ENCODE measurements at regions not wholly inside any gene's neighbourhood (a gene's known extent, or its start where the extent isn't known, plus 50 kb on each side); places are given as distances from the start of the nearest gene placed in this dataset.
A peak's percentile ranks its signal among the peaks of the same experiment; 100 is the strongest.

- DNase-seq (ENCODE audit: low spot score): no peak
Measured at GRCh38 chr9:106529616-106530015, 333.4 kb upstream of the ZNF462 start.

- no peak for DNase-seq (ENCODE audit: low spot score)
Measured at GRCh38 chr9:106531491-106531890, 331.5 kb upstream of the ZNF462 start.

- DNase-seq (ENCODE audit: low spot score): no peak
Measured at GRCh38 chr9:106532306-106533015, 330.5 kb upstream of the ZNF462 start.

DNA sequence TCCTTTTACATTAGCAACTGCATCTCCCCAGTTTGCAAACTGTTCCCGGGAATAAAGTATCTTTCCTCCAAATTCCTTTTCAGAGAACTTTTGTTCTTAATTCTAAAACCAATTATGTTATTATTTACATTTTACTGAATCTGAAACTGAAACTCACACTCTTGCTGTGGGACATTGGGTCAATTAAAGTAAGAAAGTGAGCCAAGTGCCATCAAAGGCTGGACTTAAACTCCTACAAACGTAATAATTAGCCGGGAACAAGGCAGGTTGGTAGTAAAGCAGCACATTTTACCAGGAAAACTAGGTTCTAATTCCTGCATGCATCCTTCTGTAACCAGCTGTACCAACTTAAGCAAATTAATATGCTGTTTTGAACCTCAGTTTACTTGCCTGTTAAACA is 328.2 kb upstream of the ZNF462 start:
- no peak for DNase-seq (ENCODE audit: low spot score)

- no peak for DNase-seq (ENCODE audit: low spot score)
Measured at GRCh38 chr9:106535439-106535838, 327.5 kb upstream of the ZNF462 start.

- DNase-seq (ENCODE audit: low spot score): no peak
Measured at GRCh38 chr9:106557996-106558667, 304.8 kb upstream of the ZNF462 start.

DNA sequence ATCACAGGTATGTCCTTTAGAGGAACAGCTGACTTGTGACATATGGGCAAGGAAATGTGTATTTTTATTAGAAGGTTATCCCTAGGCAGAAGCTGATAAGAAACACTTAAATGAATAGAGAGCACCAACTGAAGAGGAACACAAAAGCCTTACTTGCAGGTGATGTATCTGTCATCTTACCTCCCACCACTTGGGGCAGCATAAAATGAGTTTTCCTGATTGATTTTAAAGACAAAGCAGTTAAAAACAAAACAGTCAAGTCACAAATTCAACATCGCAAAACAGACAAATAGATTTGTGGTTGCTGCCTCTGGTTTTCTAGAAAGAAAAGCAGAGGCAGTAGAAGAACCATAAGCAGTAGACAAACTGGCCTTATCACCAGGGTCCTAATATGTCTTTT is 302.4 kb upstream of the ZNF462 start:
- DNase-seq (ENCODE audit: low spot score): no peak

- DNase-seq (ENCODE audit: low spot score): peak; percentile 67
Measured at GRCh38 chr9:106575823-106576222, 287.1 kb upstream of the ZNF462 start.

- no peak for DNase-seq (ENCODE audit: low spot score)
Measured at GRCh38 chr9:106576232-106576760, 286.7 kb upstream of the ZNF462 start.

GRCh38 chr9:106577121-106577520 is 285.8 kb upstream of the ZNF462 start:
- no peak for DNase-seq (ENCODE audit: low spot score)

- DNase-seq (ENCODE audit: low spot score): no peak
Measured at GRCh38 chr9:106580546-106580945, 282.4 kb upstream of the ZNF462 start.

GRCh38 chr9:106581973-106582372 is 281.0 kb upstream of the ZNF462 start:
- DNase-seq (ENCODE audit: low spot score): no peak

- no peak for DNase-seq (ENCODE audit: low spot score)
Measured at GRCh38 chr9:106583751-106584150, 279.2 kb upstream of the ZNF462 start.

GRCh38 chr9:106587042-106587441 is 275.9 kb upstream of the ZNF462 start:
- no peak for DNase-seq (ENCODE audit: low spot score)

GRCh38 chr9:106588626-106589025 is 274.3 kb upstream of the ZNF462 start:
- no peak for DNase-seq (ENCODE audit: low spot score)

DNA sequence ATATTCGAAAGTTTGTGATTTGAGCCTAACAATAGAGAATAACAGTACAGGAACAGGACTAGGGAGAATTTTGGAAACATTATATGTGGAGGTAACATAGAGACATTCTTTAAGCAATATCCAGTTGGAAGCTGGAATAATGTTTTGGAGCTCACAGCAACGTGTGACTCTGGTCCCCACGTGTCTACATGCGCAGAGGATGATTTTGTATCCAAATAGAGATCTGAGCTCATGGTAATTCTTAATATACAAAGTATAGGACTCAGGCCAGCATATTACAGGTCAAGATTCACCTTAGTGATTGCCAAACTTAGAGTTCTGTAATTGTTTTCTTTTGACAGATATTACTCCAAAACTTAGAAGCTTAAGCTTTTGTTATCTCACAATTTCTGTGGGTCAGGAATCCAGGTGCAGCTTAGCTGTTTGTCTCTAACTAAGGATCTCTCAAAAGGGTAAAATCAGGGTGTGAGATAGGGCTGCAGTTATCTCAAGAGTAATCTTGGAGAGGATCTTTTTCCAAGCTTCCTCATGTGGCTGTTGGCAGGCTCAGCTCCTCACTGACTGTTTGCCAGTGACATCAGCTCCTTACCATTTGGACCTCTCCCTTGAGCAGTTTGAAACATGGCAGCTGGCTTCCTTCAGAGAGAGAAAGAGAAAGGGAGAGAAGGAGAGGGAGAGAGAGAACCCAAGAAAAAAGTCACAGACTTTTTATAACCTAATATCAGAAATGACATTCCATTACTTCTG is 272.0 kb upstream of the ZNF462 start:
- no peak for DNase-seq (ENCODE audit: low spot score)

- DNase-seq (ENCODE audit: low spot score): no peak
Measured at GRCh38 chr9:106593201-106593600, 269.8 kb upstream of the ZNF462 start.

GRCh38 chr9:106596984-106597383 is 266.0 kb upstream of the ZNF462 start:
- DNase-seq (ENCODE audit: low spot score): no peak

DNA sequence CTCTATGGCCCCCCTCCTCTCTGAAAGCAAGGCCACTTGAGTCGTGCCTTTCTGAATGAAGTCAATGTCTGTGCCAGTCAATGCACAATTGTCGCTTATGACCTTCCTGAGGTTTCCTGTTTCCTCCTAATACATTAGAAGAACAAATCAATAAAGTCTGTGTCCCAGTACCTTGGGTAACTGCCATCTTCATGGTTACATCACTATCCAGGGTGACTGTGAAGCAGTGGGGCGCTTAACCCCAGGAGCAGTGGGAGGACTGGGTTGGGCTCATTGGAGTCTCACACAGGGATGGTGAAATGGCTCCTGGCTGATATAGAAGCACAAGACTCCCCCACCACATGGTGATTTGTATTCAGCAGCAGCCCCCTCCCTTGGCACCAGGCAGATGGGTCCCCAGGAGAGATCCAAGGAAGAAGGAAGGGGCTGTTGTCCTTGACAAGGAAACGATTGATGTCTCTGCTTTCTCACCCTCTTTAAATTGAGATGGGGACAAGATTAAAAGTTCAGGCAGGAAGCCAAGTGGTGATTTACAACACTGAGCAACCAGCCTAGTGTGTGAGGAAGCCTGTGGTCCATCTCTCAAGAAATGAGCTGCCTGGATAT is 261.9 kb upstream of the ZNF462 start:
- no peak for DNase-seq (ENCODE audit: low spot score)

- no peak for DNase-seq (ENCODE audit: low spot score)
Measured at GRCh38 chr9:106602344-106602743, 260.6 kb upstream of the ZNF462 start.

GRCh38 chr9:106613250-106613737 is 249.7 kb upstream of the ZNF462 start:
- no peak for DNase-seq (ENCODE audit: low spot score)

Measured in ecto neural progenitor cell (in vitro differentiated cells).